Mammary epithelial cell (primary cell): ENCODE measurements at regions not wholly inside any gene's neighbourhood (a gene's known extent, or its start where the extent isn't known, plus 50 kb on each side); places are given as distances from the start of the nearest gene placed in this dataset.

Source experiments
- EZH2 ChIP-seq: IDR thresholded peaks from 2 replicates; pipeline ENCODE4 v1.6.1; 2012; ENCODE audit warnings: low read length, inconsistent platforms, borderline replicate concordance
- TF ChIP-seq, protein P1 (sequence below), 2 donors: IDR thresholded peaks in 1 of 2; conservative IDR thresholded peaks in 1 of 2; 2 replicates each; pipeline ENCODE4 v1.5.1; 2011 to 2012; ENCODE audit warnings: inconsistent platforms in 2 of 2, low read length in 2 of 2, mild to moderate bottlenecking in 2 of 2, control low read depth in 1 of 2, low read depth in 1 of 2; ENCODE audit not compliant: insufficient read depth in 1 of 2; ENCODE audit errors: extremely low read depth in 1 of 2

DNA sequence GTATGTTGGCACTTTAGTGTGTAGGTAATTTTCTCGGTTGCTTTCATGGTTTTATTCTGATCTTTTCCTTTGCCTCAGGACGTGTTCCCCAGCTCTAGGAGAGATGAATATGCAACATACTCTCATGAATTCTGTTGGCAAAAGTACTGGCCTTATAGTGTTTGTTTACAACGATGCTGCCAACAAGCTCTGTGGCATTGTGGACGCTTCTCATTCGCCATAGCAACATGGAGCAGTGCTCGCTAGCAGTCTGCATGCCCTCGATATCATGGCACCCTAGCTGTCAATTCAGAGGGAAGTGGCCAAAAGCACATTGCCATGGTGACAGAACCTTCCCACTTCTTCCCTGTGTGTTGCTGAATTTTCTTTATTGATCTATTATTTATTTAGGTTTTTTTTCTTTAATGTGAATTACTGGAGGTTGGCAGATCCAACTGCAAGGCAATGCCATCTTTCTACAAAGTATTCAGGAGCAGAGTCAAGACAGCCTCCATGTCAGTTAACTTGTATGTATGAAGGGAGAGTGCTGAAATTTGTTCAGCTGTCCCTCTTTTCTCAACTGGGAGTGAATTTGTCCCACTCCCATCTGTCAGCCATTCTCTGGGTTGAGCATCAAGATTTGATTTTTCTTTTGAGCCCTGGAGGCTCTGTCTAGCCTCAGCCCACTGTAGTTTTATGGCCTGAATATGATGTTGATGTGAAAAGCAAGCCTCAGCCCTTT lies 224.9 kb upstream of the VCX3A start:
- TF ChIP-seq, protein P1, sequence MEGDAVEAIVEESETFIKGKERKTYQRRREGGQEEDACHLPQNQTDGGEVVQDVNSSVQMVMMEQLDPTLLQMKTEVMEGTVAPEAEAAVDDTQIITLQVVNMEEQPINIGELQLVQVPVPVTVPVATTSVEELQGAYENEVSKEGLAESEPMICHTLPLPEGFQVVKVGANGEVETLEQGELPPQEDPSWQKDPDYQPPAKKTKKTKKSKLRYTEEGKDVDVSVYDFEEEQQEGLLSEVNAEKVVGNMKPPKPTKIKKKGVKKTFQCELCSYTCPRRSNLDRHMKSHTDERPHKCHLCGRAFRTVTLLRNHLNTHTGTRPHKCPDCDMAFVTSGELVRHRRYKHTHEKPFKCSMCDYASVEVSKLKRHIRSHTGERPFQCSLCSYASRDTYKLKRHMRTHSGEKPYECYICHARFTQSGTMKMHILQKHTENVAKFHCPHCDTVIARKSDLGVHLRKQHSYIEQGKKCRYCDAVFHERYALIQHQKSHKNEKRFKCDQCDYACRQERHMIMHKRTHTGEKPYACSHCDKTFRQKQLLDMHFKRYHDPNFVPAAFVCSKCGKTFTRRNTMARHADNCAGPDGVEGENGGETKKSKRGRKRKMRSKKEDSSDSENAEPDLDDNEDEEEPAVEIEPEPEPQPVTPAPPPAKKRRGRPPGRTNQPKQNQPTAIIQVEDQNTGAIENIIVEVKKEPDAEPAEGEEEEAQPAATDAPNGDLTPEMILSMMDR (conservative IDR thresholded peaks at IDR 0.05 in 1 of 2, IDR thresholded peaks at IDR 0.05 in 1 of 2; ENCODE audit: extremely low read depth in 1 of 2, insufficient read depth in 1 of 2, low read depth in 1 of 2, low read length in 2 of 2), result no peak
- no peak for TF ChIP-seq EZH2
